GM23338 (cell line): ENCODE measurements at regions not wholly inside any gene's neighbourhood (a gene's known extent, or its start where the extent isn't known, plus 50 kb on each side); places are given as distances from the start of the nearest gene placed in this dataset.

Experiments
- CREB1 ChIP-seq: fragments of 250-450 bp; sonication (Bioruptor Pico); IDR thresholded peaks from 2 replicates; pipeline ENCODE4 v1.5.0; 2020; ENCODE audit warnings: low read depth, mild to moderate bottlenecking, moderate library complexity
- EZH2 ChIP-seq: fragments of 200-600 bp; sonication (generic); IDR thresholded peaks from one replicate; pipeline ENCODE4 v1.8.0; 2017; ENCODE audit warnings: antibody characterized with exemption, mild to moderate bottlenecking, low read depth; ENCODE audit not compliant: unreplicated experiment
- EZH2phosphoT487 ChIP-seq: fragments of 200-600 bp; sonication (generic); IDR thresholded peaks from one replicate; pipeline ENCODE4 v1.8.1; 2018; ENCODE audit warnings: antibody characterized with exemption; ENCODE audit not compliant: unreplicated experiment
- JUNB ChIP-seq: IDR thresholded peaks from one replicate; pipeline ENCODE4 v1.6.1; 2016; ENCODE audit warnings: antibody characterized with exemption; ENCODE audit not compliant: unreplicated experiment
- POLR2AphosphoS5 ChIP-seq: IDR thresholded peaks from 2 replicates; pipeline ENCODE4 v1.6.1; 2016; ENCODE audit warnings: antibody characterized with exemption, low read depth
- TF ChIP-seq, protein P1 (sequence below), 2 experiments: fragments of 200-600 bp in 1 of 2; sonication (generic) in 1 of 2; conservative IDR thresholded peaks; 2 replicates each; pipeline versions ENCODE4 v1.5.1 to v1.6.1; 2016 to 2017; ENCODE audit warnings: antibody characterized with exemption in 2 of 2, low read depth in 2 of 2, mild to moderate bottlenecking in 2 of 2, moderate library complexity in 1 of 2
- TF ChIP-seq, protein P2 (sequence below): IDR thresholded peaks from 2 replicates; pipeline ENCODE4 v1.6.1; 2016; ENCODE audit warnings: antibody characterized with exemption

DNA sequence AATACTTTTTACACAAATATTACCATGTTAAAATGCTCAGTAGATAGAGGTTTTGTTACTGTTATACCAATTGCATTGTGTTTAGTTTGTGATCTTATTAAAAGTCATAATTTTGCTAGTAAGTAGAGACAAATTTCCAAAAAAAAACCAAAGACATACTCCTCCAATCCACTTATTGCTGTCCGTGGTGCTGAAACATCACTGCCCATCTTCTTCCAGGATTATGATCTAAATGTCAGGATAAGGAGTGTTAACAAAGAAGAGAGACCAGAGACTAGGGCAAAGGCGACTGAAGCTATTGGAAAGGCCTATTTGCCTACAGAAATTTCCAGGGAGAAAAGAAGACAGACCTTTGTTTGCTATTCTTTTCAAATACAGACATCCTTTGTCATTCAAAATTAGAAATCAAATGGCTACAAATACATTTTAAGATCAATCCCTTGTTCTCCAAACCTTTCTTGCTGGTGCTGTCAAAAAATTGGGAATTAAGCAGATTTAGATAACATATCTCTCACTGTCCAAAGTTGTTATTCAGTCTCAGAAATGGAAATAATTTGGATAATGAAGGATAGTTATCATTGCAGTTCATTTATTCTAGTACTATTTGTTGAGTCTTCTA, 199.7 kb downstream of the C11orf91 start:
- TF ChIP-seq JUNB = no peak
- TF ChIP-seq EZH2 = no peak
- TF ChIP-seq, protein P1, sequence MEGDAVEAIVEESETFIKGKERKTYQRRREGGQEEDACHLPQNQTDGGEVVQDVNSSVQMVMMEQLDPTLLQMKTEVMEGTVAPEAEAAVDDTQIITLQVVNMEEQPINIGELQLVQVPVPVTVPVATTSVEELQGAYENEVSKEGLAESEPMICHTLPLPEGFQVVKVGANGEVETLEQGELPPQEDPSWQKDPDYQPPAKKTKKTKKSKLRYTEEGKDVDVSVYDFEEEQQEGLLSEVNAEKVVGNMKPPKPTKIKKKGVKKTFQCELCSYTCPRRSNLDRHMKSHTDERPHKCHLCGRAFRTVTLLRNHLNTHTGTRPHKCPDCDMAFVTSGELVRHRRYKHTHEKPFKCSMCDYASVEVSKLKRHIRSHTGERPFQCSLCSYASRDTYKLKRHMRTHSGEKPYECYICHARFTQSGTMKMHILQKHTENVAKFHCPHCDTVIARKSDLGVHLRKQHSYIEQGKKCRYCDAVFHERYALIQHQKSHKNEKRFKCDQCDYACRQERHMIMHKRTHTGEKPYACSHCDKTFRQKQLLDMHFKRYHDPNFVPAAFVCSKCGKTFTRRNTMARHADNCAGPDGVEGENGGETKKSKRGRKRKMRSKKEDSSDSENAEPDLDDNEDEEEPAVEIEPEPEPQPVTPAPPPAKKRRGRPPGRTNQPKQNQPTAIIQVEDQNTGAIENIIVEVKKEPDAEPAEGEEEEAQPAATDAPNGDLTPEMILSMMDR (conservative IDR thresholded peaks at IDR 0.05; ENCODE audit: low read depth in 2 of 2) = no peak
- no peak for TF ChIP-seq EZH2phosphoT487
- no peak for TF ChIP-seq POLR2AphosphoS5
- TF ChIP-seq, protein P2, sequence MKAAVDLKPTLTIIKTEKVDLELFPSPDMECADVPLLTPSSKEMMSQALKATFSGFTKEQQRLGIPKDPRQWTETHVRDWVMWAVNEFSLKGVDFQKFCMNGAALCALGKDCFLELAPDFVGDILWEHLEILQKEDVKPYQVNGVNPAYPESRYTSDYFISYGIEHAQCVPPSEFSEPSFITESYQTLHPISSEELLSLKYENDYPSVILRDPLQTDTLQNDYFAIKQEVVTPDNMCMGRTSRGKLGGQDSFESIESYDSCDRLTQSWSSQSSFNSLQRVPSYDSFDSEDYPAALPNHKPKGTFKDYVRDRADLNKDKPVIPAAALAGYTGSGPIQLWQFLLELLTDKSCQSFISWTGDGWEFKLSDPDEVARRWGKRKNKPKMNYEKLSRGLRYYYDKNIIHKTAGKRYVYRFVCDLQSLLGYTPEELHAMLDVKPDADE = no peak
- TF ChIP-seq CREB1 (CRISPR knock-in tag) = no peak
